ENCODE measurements at regions not wholly inside any gene's neighbourhood (a gene's known extent, or its start where the extent isn't known, plus 50 kb on each side); places are given as distances from the start of the nearest gene placed in this dataset.

DNA sequence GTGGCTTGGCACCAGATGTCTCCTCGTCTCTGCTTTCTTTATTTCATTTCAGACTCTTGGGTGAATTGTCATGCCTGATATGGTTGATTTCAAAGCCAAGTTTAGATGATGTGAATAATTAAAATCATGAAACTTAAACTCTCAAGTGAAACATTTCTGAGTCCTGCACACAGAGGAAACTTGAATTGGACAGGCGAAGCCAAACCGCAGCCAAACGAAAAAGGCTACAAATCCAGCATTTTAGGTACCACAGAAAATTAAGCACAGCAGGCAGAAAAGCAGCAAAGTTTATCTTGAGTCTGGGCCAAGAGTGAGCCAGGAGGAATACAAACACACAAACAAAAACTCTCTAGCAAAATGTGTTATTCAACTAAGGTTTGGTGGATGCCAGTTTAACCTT is 659.8 kb upstream of the KLF4 start (continued):
- no peak for TF ChIP-seq ZNF114 (CRISPR knock-in tag; IDR thresholded peaks at IDR 0.05)
- no peak for TF ChIP-seq POLR2AphosphoS5 (IDR thresholded peaks at IDR 0.05; ENCODE audit: low read depth)

DNA sequence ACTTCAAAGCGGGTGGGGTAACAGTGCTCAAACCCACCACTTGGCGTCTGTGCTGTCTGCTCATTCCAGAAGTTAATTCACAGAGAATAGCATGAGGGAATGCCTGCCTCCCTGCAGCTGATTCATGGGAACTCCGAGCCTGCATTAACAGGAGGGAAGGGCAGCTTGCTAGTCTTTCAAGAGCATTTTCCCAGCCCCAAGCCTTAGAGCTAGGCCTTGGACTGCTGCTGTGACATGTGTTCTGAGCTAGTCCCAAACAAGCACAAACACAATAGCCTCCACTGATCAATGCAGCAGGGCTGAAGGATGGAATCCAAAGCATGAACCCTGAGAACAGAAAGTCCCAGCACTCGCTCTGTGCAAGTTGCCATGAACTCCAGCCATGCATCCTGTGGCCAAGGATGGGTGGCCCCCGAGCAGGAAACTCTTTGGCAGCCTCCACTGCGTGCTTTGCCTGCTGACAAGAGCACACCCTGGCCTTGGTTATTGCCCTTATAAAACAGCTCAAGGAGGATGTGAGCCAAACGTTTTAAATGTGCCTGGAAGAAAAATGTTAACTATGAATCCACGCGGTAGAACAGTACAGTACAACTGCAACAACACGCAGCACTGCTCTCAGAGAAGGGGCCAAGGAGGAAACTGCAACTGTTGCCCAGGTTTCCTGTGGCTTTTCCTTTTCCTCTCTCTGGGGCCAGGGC is 653.1 kb upstream of the KLF4 start:
- Histone ChIP-seq H3K27me3 (ENCODE audit: insufficient read depth) (no peaks in the 10 kb centered on the region), H3K4me3 (no peak overlapping the region), H3F3A (replicated peaks; ENCODE audit: low read depth) (no peaks in the 10 kb centered on the region), H3K36me3 (ENCODE audit: insufficient read depth) (no peaks in the 10 kb centered on the region), H3K79me2 (replicated peaks; ENCODE audit: insufficient read depth) (no peaks in the 10 kb centered on the region), H3K4me2 (no peak overlapping the region), H3K4me1 (ENCODE audit: insufficient read depth) (peaks cover 5% of the 10 kb centered on the region), H3K27ac (ENCODE audit: low read depth) (no peak overlapping the region), H2AFZ (peak overlapping the region; percentile 73; the same call in 1 of the 2 replicates), H3K9me2 (ENCODE audit: insufficient read depth) (peaks cover 8% of the 10 kb centered on the region; the same call in 1 of the 2 replicates), H4K20me1 (replicated peaks; ENCODE audit: insufficient read depth) (no peaks in the 10 kb centered on the region)
- H3K4me3 Mint-ChIP-seq: no peak overlapping the region
- peaks cover 15% of the 10 kb centered on the region for H3K4me1 Mint-ChIP-seq
- DNase-seq (ENCODE audit: low spot score) (peak; percentile 39), ATAC-seq (peak; percentile 92)
- H3K36me3 Mint-ChIP-seq (ENCODE audit: low read depth): peaks cover 4% of the 10 kb centered on the region; the same call in 2 of the 3 replicates
- peaks cover 3% of the 10 kb centered on the region; the same call in 1 of the 3 replicates for H3K9me3 Mint-ChIP-seq
- H3K27ac Mint-ChIP-seq: no peak overlapping the region
- no peaks in the 10 kb centered on the region for H3K27me3 Mint-ChIP-seq (ENCODE audit: insufficient read depth, low read depth, poor library complexity)
- TF ChIP-seq, protein P1, sequence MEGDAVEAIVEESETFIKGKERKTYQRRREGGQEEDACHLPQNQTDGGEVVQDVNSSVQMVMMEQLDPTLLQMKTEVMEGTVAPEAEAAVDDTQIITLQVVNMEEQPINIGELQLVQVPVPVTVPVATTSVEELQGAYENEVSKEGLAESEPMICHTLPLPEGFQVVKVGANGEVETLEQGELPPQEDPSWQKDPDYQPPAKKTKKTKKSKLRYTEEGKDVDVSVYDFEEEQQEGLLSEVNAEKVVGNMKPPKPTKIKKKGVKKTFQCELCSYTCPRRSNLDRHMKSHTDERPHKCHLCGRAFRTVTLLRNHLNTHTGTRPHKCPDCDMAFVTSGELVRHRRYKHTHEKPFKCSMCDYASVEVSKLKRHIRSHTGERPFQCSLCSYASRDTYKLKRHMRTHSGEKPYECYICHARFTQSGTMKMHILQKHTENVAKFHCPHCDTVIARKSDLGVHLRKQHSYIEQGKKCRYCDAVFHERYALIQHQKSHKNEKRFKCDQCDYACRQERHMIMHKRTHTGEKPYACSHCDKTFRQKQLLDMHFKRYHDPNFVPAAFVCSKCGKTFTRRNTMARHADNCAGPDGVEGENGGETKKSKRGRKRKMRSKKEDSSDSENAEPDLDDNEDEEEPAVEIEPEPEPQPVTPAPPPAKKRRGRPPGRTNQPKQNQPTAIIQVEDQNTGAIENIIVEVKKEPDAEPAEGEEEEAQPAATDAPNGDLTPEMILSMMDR (conservative IDR thresholded peaks at IDR 0.05; ENCODE audit: low read depth in 2 of 2): no peak
- TF ChIP-seq, protein P2, sequence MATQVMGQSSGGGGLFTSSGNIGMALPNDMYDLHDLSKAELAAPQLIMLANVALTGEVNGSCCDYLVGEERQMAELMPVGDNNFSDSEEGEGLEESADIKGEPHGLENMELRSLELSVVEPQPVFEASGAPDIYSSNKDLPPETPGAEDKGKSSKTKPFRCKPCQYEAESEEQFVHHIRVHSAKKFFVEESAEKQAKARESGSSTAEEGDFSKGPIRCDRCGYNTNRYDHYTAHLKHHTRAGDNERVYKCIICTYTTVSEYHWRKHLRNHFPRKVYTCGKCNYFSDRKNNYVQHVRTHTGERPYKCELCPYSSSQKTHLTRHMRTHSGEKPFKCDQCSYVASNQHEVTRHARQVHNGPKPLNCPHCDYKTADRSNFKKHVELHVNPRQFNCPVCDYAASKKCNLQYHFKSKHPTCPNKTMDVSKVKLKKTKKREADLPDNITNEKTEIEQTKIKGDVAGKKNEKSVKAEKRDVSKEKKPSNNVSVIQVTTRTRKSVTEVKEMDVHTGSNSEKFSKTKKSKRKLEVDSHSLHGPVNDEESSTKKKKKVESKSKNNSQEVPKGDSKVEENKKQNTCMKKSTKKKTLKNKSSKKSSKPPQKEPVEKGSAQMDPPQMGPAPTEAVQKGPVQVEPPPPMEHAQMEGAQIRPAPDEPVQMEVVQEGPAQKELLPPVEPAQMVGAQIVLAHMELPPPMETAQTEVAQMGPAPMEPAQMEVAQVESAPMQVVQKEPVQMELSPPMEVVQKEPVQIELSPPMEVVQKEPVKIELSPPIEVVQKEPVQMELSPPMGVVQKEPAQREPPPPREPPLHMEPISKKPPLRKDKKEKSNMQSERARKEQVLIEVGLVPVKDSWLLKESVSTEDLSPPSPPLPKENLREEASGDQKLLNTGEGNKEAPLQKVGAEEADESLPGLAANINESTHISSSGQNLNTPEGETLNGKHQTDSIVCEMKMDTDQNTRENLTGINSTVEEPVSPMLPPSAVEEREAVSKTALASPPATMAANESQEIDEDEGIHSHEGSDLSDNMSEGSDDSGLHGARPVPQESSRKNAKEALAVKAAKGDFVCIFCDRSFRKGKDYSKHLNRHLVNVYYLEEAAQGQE (IDR thresholded peaks at IDR 0.05; ENCODE audit: unreplicated experiment): no peak
- no peak for TF ChIP-seq NANOG (IDR thresholded peaks at IDR 0.05; ENCODE audit: borderline replicate concordance)
- TF ChIP-seq ZNF331 (CRISPR knock-in tag; IDR thresholded peaks at IDR 0.05; ENCODE audit: low read depth): no peak
- TF ChIP-seq CREB1 (CRISPR knock-in tag; IDR thresholded peaks at IDR 0.05; ENCODE audit: low read depth): no peak
- TF ChIP-seq, protein P3, sequence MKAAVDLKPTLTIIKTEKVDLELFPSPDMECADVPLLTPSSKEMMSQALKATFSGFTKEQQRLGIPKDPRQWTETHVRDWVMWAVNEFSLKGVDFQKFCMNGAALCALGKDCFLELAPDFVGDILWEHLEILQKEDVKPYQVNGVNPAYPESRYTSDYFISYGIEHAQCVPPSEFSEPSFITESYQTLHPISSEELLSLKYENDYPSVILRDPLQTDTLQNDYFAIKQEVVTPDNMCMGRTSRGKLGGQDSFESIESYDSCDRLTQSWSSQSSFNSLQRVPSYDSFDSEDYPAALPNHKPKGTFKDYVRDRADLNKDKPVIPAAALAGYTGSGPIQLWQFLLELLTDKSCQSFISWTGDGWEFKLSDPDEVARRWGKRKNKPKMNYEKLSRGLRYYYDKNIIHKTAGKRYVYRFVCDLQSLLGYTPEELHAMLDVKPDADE (IDR thresholded peaks at IDR 0.05): no peak
- TF ChIP-seq EZH2phosphoT487 (IDR thresholded peaks at IDR 0.05; ENCODE audit: unreplicated experiment): no peak
- TF ChIP-seq STAT1 (IDR thresholded peaks at IDR 0.05; ENCODE audit: unreplicated experiment): no peak
- TF ChIP-seq JUNB (IDR thresholded peaks at IDR 0.05; ENCODE audit: unreplicated experiment): no peak
- TF ChIP-seq EZH2 (IDR thresholded peaks at IDR 0.05; ENCODE audit: low read depth, unreplicated experiment): no peak
- TF ChIP-seq ZNF114 (CRISPR knock-in tag; IDR thresholded peaks at IDR 0.05): no peak
- TF ChIP-seq POLR2AphosphoS5 (IDR thresholded peaks at IDR 0.05; ENCODE audit: low read depth): no peak

Data from GM23338 (cell line).